ENCODE measurements at regions not wholly inside any gene's neighbourhood (a gene's known extent, or its start where the extent isn't known, plus 50 kb on each side); places are given as distances from the start of the nearest gene placed in this dataset.

GRCh38 chr6:11918739-11919605 is 93.1 kb upstream of the HIVEP1 start:
- Histone ChIP-seq H3K9me3 (no peaks in the 10 kb centered on the region), H3K4me3 (ENCODE audit: low read depth, low read length) (no peak overlapping the region), H3K4me1 (peaks cover 12% of the 10 kb centered on the region), H3K27me3 (replicated peaks; ENCODE audit: control insufficient read depth, insufficient read depth, low read length) (no peaks in the 10 kb centered on the region), H3K36me3 (ENCODE audit: control insufficient read depth, insufficient read depth, low read length) (no peaks in the 10 kb centered on the region)
- DNase-seq, result no peak
- POLR2A ChIA-PET, result no interaction called here
- CTCF ChIA-PET, result no interaction called here
- Mint-ChIP-seq H3K4me1 (ENCODE audit: low read depth, unreplicated experiment) (peaks cover 6% of the 10 kb centered on the region), H3K27me3 (ENCODE audit: insufficient read depth, unreplicated experiment) (no peaks in the 10 kb centered on the region), H3K4me3 (ENCODE audit: unreplicated experiment) (no peak overlapping the region), H3K9me3 (ENCODE audit: unreplicated experiment) (no peaks in the 10 kb centered on the region), H3K36me3 (ENCODE audit: insufficient read depth, unreplicated experiment) (no peaks in the 10 kb centered on the region), H3K27ac (ENCODE audit: unreplicated experiment) (peak overlapping the region; percentile 17)
- intact Hi-C loops (cut with micrococcal nuclease; ENCODE audit: unreplicated experiment), result loop anchor here (10.0 kb wide), 1 partner anchor 264 kb away; no protein-coding TSS in a partner anchor
- TF ChIP-seq CTCF (IDR thresholded peaks at IDR 0.05; ENCODE audit: insufficient read depth in 1 of 2, low read depth in 1 of 2, low read length in 1 of 2, severe bottlenecking in 1 of 2, unreplicated experiment in 1 of 2), result no peak
- no TSS peak for BruUV-seq (replicated peaks)

GRCh38 chr6:11917951-11918738 is 94.0 kb upstream of the HIVEP1 start:
- intact Hi-C loops (cut with micrococcal nuclease; ENCODE audit: unreplicated experiment), result loop anchor here (10.0 kb wide), 1 partner anchor 263 kb away; no protein-coding TSS in a partner anchor
- TF ChIP-seq CTCF (IDR thresholded peaks at IDR 0.05; ENCODE audit: insufficient read depth in 1 of 2, low read depth in 1 of 2, low read length in 1 of 2, severe bottlenecking in 1 of 2, unreplicated experiment in 1 of 2), result no peak
- H3K4me1 Mint-ChIP-seq (ENCODE audit: low read depth, unreplicated experiment), result peaks cover 6% of the 10 kb centered on the region
- no peaks in the 10 kb centered on the region for H3K9me3 Mint-ChIP-seq (ENCODE audit: unreplicated experiment)
- no peaks in the 10 kb centered on the region for H3K36me3 Mint-ChIP-seq (ENCODE audit: insufficient read depth, unreplicated experiment)
- CTCF ChIA-PET, result no interaction called here
- POLR2A ChIA-PET, result no interaction called here
- BruUV-seq (replicated peaks), result no TSS peak
- H3K27me3 Mint-ChIP-seq (ENCODE audit: insufficient read depth, unreplicated experiment), result no peaks in the 10 kb centered on the region
- H3K4me1 ChIP-seq, result peaks cover 12% of the 10 kb centered on the region
- DNase-seq, result no peak
- no peaks in the 10 kb centered on the region for H3K27me3 ChIP-seq (replicated peaks; ENCODE audit: control insufficient read depth, insufficient read depth, low read length)
- peak overlapping the region; percentile 17 for H3K27ac Mint-ChIP-seq (ENCODE audit: unreplicated experiment)
- no peak overlapping the region for H3K4me3 Mint-ChIP-seq (ENCODE audit: unreplicated experiment)
- H3K4me3 ChIP-seq (ENCODE audit: low read depth, low read length), result no peak overlapping the region
- no peaks in the 10 kb centered on the region for H3K36me3 ChIP-seq (ENCODE audit: control insufficient read depth, insufficient read depth, low read length)
- H3K9me3 ChIP-seq, result no peaks in the 10 kb centered on the region

GRCh38 chr6:11912420-11912819 is 99.7 kb upstream of the HIVEP1 start:
- Mint-ChIP-seq H3K27me3 (ENCODE audit: insufficient read depth, unreplicated experiment) (no peaks in the 10 kb centered on the region), H3K4me1 (ENCODE audit: low read depth, unreplicated experiment) (no peaks in the 10 kb centered on the region), H3K9me3 (ENCODE audit: unreplicated experiment) (no peaks in the 10 kb centered on the region), H3K4me3 (ENCODE audit: unreplicated experiment) (no peak overlapping the region), H3K36me3 (ENCODE audit: insufficient read depth, unreplicated experiment) (no peaks in the 10 kb centered on the region), H3K27ac (ENCODE audit: unreplicated experiment) (no peak overlapping the region)
- H3K4me1 ChIP-seq, result no peaks in the 10 kb centered on the region
- no peak overlapping the region for H3K4me3 ChIP-seq (ENCODE audit: low read depth, low read length)
- DNase-seq, result no peak
- ChIA-PET POLR2A (no interaction called here), CTCF (no interaction called here)
- BruUV-seq (replicated peaks), result no TSS peak
- H3K36me3 ChIP-seq (ENCODE audit: control insufficient read depth, insufficient read depth, low read length), result no peaks in the 10 kb centered on the region
- TF ChIP-seq CTCF (IDR thresholded peaks at IDR 0.05; ENCODE audit: insufficient read depth in 1 of 2, low read depth in 1 of 2, low read length in 1 of 2, severe bottlenecking in 1 of 2, unreplicated experiment in 1 of 2), result no peak
- no peaks in the 10 kb centered on the region for H3K27me3 ChIP-seq (replicated peaks; ENCODE audit: control insufficient read depth, insufficient read depth, low read length)
- intact Hi-C loops (cut with micrococcal nuclease; ENCODE audit: unreplicated experiment), result loop anchor here (10.0 kb wide), 1 partner anchor 258 kb away; no protein-coding TSS in a partner anchor
- no peaks in the 10 kb centered on the region for H3K9me3 ChIP-seq

Data from Caco-2 (cell line).